Right kidney (tissue), 1 donor: ENCODE measurements at regions not wholly inside any gene's neighbourhood (a gene's known extent, or its start where the extent isn't known, plus 50 kb on each side); places are given as distances from the start of the nearest gene placed in this dataset.

Source experiments
- DNase-seq: peaks from one replicate; pipeline ENCODE4 v3.0.0-alpha.2; 2016

GRCh38 chr19:30677702-30678101 lies 305.5 kb downstream of the ZNF536 start:
- DNase-seq: no peak

- DNase-seq: no peak
Measured at GRCh38 chr19:30676990-30677679, 305.0 kb downstream of the ZNF536 start.

GRCh38 chr19:30675086-30675485 lies 302.9 kb downstream of the ZNF536 start:
- no peak for DNase-seq

GRCh38 chr19:30674656-30675055 lies 302.5 kb downstream of the ZNF536 start:
- DNase-seq: no peak

GRCh38 chr19:30673336-30673735 lies 301.2 kb downstream of the ZNF536 start:
- DNase-seq: no peak

- DNase-seq: no peak
Measured at GRCh38 chr19:30672926-30673325, 300.7 kb downstream of the ZNF536 start.

- no peak for DNase-seq
Measured at GRCh38 chr19:30671622-30672051, 299.5 kb downstream of the ZNF536 start.

- no peak for DNase-seq
Measured at GRCh38 chr19:30671367-30671619, 299.1 kb downstream of the ZNF536 start.

- no peak for DNase-seq
Measured at GRCh38 chr19:30670562-30671366, 298.6 kb downstream of the ZNF536 start.

- DNase-seq: no peak
Measured at GRCh38 chr19:30670011-30670329, 297.8 kb downstream of the ZNF536 start.

GRCh38 chr19:30669329-30670010 lies 297.3 kb downstream of the ZNF536 start:
- peak; percentile 63 for DNase-seq

GRCh38 chr19:30668521-30669155 lies 296.5 kb downstream of the ZNF536 start:
- no peak for DNase-seq

- DNase-seq: no peak
Measured at GRCh38 chr19:30667746-30668145, 295.6 kb downstream of the ZNF536 start.

GRCh38 chr19:30667227-30667626 lies 295.0 kb downstream of the ZNF536 start:
- DNase-seq: no peak

GRCh38 chr19:30666301-30666803 lies 294.2 kb downstream of the ZNF536 start:
- DNase-seq: peak; percentile 53

- no peak for DNase-seq
Measured at GRCh38 chr19:30665449-30665848, 293.3 kb downstream of the ZNF536 start.

GRCh38 chr19:30663611-30664174 lies 291.5 kb downstream of the ZNF536 start:
- no peak for DNase-seq

GRCh38 chr19:30662211-30662861 lies 290.2 kb downstream of the ZNF536 start:
- no peak for DNase-seq

- DNase-seq: no peak
Measured at GRCh38 chr19:30659638-30660037, 287.5 kb downstream of the ZNF536 start.

- no peak for DNase-seq
Measured at GRCh38 chr19:30656520-30657100, 284.4 kb downstream of the ZNF536 start.

GRCh38 chr19:30653646-30654386 lies 281.6 kb downstream of the ZNF536 start:
- DNase-seq: no peak
